IPS DF 4.7 (cell line): ENCODE measurements at regions not wholly inside any gene's neighbourhood (a gene's known extent, or its start where the extent isn't known, plus 50 kb on each side); places are given as distances from the start of the nearest gene placed in this dataset.

ENCODE experiments used
- DNase-seq: peaks from one replicate; pipeline ENCODE4 v3.0.0-alpha.2; 2013; ENCODE audit warnings: low spot score; ENCODE audit errors: extremely low read depth

- no peak for DNase-seq
Observed at GRCh38 chrX:4909348-4909747, 1195.9 kb upstream of the PRKX start.

GRCh38 chrX:4905576-4905975 lies 1192.1 kb upstream of the PRKX start:
- DNase-seq: no peak

GRCh38 chrX:4881277-4881676 lies 1167.8 kb upstream of the PRKX start:
- DNase-seq: no peak

DNA sequence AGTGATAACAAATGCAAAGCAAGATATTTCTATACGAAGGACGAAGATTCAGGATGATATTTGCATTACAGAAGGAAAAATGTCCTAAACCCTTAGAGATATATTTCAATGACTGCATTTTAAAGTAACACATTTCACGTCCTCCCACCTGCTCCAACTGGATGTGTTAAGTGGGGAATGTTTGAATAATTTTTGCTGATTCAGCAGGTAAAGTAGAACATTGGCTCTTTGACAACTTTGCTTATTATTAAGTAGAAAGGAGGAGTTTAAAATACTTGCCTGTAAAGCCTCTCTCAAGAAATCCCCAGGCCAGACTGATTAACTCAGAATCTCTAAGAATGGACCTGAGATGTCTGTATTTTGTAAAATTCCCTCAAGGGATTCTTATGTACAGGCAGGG lies 1165.2 kb upstream of the PRKX start:
- no peak for DNase-seq

DNA sequence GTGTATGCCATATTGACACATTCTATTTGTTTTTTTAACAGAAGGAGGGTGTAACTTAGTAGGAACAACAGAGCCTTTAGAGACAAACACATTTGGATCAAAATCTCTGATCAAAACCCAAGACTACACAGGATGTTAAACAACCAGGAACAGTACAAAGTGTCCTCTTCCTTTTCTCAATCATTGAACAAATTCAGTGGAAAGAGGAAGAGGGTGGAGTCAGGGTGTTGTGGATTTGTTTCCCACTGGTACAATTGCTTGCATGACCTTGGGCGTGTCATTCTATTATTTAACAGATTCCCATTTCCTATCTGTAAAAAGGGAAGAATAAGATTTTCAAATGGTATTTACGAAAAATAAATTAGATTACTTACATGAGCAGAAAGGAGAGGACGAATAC lies 1162.8 kb upstream of the PRKX start:
- DNase-seq: no peak

- DNase-seq: no peak
Observed at GRCh38 chrX:4851534-4851933, 1138.1 kb upstream of the PRKX start.

- DNase-seq: no peak
Observed at GRCh38 chrX:4850312-4850711, 1136.9 kb upstream of the PRKX start.

DNA sequence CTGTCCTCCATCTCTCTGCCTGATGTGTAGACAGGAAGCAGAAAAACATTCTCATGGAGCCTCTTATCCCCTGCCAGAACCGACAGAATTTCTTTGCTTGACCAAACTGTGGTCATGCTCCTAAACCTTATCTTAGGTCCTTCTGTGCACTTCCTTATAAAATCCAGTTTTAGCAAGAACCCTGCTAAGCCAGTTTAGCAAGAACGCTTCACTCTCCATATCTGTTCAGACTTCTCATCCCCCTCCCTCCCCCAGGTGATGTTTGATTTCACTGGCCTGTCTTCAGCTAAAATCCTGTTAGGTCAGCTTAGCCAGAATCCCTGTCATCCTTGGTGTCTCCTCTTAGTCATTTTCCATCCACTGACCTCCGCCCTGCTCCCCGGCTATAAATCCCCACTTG lies 1130.9 kb upstream of the PRKX start:
- DNase-seq: no peak

- no peak for DNase-seq
Observed at GRCh38 chrX:4841216-4841745, 1127.8 kb upstream of the PRKX start.

DNA sequence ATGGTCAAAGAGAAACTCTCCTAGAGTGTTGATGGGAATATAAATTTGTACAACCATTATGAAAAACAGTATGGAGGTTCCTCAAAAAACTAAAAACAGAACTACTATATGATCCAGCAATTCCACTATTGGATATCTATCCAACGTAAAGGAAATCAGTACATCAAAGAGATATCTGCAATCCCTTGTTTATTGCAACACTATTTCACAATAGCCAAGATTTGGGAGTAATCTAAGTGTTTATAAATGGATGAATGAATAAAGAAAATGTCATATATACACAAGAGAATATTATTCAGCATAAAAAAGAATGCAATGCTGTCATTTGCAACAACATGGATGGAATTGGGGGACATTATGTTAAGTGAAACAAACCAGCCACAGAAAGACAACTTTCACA lies 1118.1 kb upstream of the PRKX start:
- DNase-seq: no peak

GRCh38 chrX:4830880-4831557 lies 1117.6 kb upstream of the PRKX start:
- no peak for DNase-seq

GRCh38 chrX:4825550-4825949 lies 1112.1 kb upstream of the PRKX start:
- DNase-seq: no peak

- DNase-seq: no peak
Observed at GRCh38 chrX:4809571-4809970, 1096.1 kb upstream of the PRKX start.

GRCh38 chrX:4805502-4805901 lies 1092.1 kb upstream of the PRKX start:
- DNase-seq: no peak

- DNase-seq: no peak
Observed at GRCh38 chrX:4800756-4801155, 1087.3 kb upstream of the PRKX start.

DNA sequence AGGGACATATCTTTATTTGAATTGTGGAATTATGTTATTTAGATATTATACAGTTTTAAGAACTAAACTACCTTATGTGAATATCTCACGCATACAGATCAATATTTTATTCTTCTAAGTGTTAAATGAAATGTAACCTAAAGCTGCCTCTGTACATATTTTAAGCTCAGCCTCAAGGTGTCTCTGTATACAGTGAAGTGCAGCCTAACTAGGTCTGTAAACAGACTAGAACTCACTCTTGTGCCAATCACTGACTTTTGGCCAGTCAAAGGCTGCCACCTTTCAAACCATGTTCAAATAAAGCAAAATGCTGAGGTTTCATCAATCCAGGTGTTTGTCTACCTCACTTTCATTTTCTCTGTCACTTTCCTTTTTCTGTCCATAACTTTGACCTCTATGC lies 1074.5 kb upstream of the PRKX start:
- no peak for DNase-seq

GRCh38 chrX:4764888-4765287 lies 1051.4 kb upstream of the PRKX start:
- no peak for DNase-seq

DNA sequence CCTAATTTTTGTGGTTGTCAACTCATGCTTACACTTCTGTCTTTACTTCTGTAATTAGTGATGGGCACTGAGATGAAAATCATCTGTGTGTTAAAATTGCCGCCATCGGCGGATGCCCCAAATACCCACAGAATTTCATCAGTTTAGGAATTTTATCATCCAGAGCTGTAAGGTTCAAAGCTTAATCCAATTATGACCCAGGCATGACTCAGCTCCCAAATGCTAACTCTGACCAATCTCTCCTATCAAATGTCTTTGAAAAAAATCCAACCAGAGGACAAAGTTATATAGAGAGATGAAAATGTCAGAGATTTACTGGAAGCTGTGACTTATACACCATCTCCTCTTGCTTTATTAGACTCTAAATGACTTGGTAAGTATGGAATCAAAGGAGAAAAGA lies 1048.7 kb upstream of the PRKX start:
- DNase-seq: no peak

- no peak for DNase-seq
Observed at GRCh38 chrX:4754878-4755604, 1041.6 kb upstream of the PRKX start.

- no peak for DNase-seq
Observed at GRCh38 chrX:4741024-4741423, 1027.6 kb upstream of the PRKX start.

DNA sequence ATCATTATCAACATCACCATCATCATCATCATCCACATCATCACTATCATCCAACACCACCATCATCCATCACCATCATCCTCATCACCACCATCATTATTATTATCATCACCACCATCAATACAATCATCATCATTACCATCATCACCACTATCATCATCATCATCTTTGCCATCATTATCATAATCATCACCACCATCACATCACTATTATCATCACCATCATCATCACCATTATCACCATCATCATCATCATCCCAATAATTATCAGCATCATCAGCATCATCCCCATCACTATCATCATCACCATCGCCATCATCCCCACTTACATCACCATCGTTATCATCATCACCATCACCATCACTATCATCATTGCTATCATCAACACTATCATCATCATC lies 1021.9 kb upstream of the PRKX start:
- DNase-seq: no peak

DNA sequence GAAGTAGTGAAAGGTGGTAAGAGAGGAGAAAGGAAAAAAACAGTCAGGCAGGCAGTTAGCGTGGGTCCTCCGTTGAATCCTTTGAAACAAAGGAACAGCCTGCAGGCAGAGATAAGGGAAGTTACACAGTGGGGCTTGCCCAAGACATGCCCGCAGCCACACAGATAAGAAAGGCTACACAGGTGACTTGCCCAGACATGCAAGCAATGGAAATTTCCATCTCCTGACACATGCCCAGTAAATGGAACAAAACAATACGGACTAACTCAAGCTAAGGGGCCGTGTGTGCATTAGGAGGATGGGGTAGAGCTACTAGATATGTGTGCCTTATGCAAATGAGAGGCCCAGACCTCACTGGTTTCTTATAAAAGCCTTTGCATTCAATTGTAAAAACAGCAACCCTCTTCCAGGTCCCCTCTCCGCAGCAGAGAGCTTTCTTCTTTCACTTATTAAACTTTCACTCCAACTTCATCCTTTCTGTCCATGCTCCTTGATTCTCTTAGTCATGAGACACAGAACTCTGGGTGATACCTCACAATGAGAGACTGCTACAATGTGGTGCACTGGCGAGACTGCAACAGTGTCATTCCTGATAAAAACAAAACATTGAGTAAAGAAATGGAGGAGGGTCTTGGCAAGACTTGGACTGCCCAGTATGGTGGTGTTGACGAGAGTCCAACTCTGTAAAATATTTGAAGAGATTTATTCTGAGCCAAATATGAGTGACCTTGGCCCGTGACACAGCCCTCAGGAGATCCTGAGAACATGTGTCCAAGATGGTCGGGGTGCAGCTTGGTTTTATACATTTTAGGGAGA lies 997.4 kb upstream of the PRKX start:
- DNase-seq: no peak
